ENCODE measurements at regions not wholly inside any gene's neighbourhood (a gene's known extent, or its start where the extent isn't known, plus 50 kb on each side); places are given as distances from the start of the nearest gene placed in this dataset.

GRCh38 chr1:30819244-30819571, 61.6 kb upstream of the LAPTM5 start:
- no peak for DNase-seq

GRCh38 chr1:30818568-30819243, 61.1 kb upstream of the LAPTM5 start:
- DNase-seq, result no peak

GRCh38 chr1:30817548-30817947, 60.0 kb upstream of the LAPTM5 start:
- DNase-seq, result no peak

GRCh38 chr1:30817077-30817438, 59.5 kb upstream of the LAPTM5 start:
- no peak for DNase-seq

- peak; percentile 60 for DNase-seq
Observed at GRCh38 chr1:30816211-30817076, 58.9 kb upstream of the LAPTM5 start.

- DNase-seq, result no peak
Observed at GRCh38 chr1:30815556-30815955, 58.0 kb upstream of the LAPTM5 start.

- DNase-seq, result no peak
Observed at GRCh38 chr1:30814292-30814691, 56.7 kb upstream of the LAPTM5 start.

GRCh38 chr1:30812076-30812475, 54.5 kb upstream of the LAPTM5 start:
- DNase-seq, result no peak

GRCh38 chr1:30811187-30811586, 53.6 kb upstream of the LAPTM5 start:
- DNase-seq, result no peak

- DNase-seq, result no peak
Observed at GRCh38 chr1:30810416-30811080, 53.0 kb upstream of the LAPTM5 start.

GRCh38 chr1:30809514-30810263, 52.1 kb upstream of the LAPTM5 start:
- DNase-seq, result no peak

GRCh38 chr1:30808067-30808662, 50.6 kb upstream of the LAPTM5 start:
- DNase-seq, result no peak

- DNase-seq, result no peak
Observed at GRCh38 chr1:30807318-30808066, 49.9 kb upstream of the LAPTM5 start.

Measured in suppressor macrophage treated with lipopolysaccharide for 4 hours (primary cell).